HUES6 (cell line): ENCODE measurements at regions not wholly inside any gene's neighbourhood (a gene's known extent, or its start where the extent isn't known, plus 50 kb on each side); places are given as distances from the start of the nearest gene placed in this dataset.

Source experiments
- H3K27ac ChIP-seq: 2 replicates; pipeline ENCODE4 v1.7.0; 2013; ENCODE audit warnings: low read depth, mild to moderate bottlenecking, low read length, inconsistent platforms
- H3K27me3 ChIP-seq: 2 replicates; pipeline ENCODE4 v1.6.1; 2013; ENCODE audit warnings: low read length; ENCODE audit not compliant: control insufficient read depth, insufficient read depth
- H3K36me3 ChIP-seq: 2 replicates; pipeline ENCODE4 v1.6.1; 2013; ENCODE audit warnings: low read length; ENCODE audit not compliant: control insufficient read depth, insufficient read depth
- H3K4me1 ChIP-seq: 2 replicates; pipeline ENCODE4 v1.6.1; 2013; ENCODE audit warnings: low read length; ENCODE audit not compliant: control insufficient read depth, insufficient read depth
- H3K4me3 ChIP-seq: 2 replicates; pipeline ENCODE4 v1.5.1; 2013; ENCODE audit warnings: low read depth, low read length
- H3K9ac ChIP-seq: one replicate; pipeline ENCODE4 v1.6.1; 2013; ENCODE audit warnings: mild to moderate bottlenecking, low read length
- H3K9me3 ChIP-seq: 2 replicates; pipeline ENCODE4 v1.6.1; 2013; ENCODE audit warnings: low read depth, low read length; ENCODE audit not compliant: control insufficient read depth, insufficient read depth

- H3K27ac ChIP-seq = no peak overlapping the region
- no peaks in the 10 kb centered on the region for H3K36me3 ChIP-seq
- no peak overlapping the region for H3K9ac ChIP-seq
- H3K4me1 ChIP-seq = peaks cover 9% of the 10 kb centered on the region
- no peak overlapping the region for H3K4me3 ChIP-seq
- H3K27me3 ChIP-seq = no peaks in the 10 kb centered on the region
- no peaks in the 10 kb centered on the region for H3K9me3 ChIP-seq
Measured at GRCh38 chr3:168475704-168476103, 380.0 kb upstream of the GOLIM4 start.

- Histone ChIP-seq H3K4me3 (no peak overlapping the region), H3K36me3 (no peaks in the 10 kb centered on the region), H3K9me3 (no peaks in the 10 kb centered on the region), H3K4me1 (peaks cover 9% of the 10 kb centered on the region), H3K27ac (no peak overlapping the region), H3K9ac (no peak overlapping the region), H3K27me3 (no peaks in the 10 kb centered on the region)
Measured at GRCh38 chr3:168473334-168473890, 377.7 kb upstream of the GOLIM4 start.

- Histone ChIP-seq H3K9ac (no peak overlapping the region), H3K4me3 (no peak overlapping the region), H3K36me3 (no peaks in the 10 kb centered on the region), H3K27ac (no peak overlapping the region), H3K4me1 (peaks cover 9% of the 10 kb centered on the region), H3K27me3 (no peaks in the 10 kb centered on the region), H3K9me3 (no peaks in the 10 kb centered on the region)
Measured at GRCh38 chr3:168472783-168473182, 377.1 kb upstream of the GOLIM4 start.

GRCh38 chr3:168470380-168470779 lies 374.7 kb upstream of the GOLIM4 start:
- no peaks in the 10 kb centered on the region; the same call in 1 of the 2 replicates for H3K9me3 ChIP-seq
- no peak overlapping the region for H3K9ac ChIP-seq
- peaks cover 9% of the 10 kb centered on the region for H3K4me1 ChIP-seq
- H3K27ac ChIP-seq = no peak overlapping the region
- H3K4me3 ChIP-seq = no peak overlapping the region
- no peaks in the 10 kb centered on the region for H3K36me3 ChIP-seq
- H3K27me3 ChIP-seq = no peaks in the 10 kb centered on the region

GRCh38 chr3:168469436-168469835 lies 373.7 kb upstream of the GOLIM4 start:
- Histone ChIP-seq H3K27ac (no peak overlapping the region), H3K9ac (no peak overlapping the region), H3K27me3 (no peaks in the 10 kb centered on the region), H3K9me3 (no peaks in the 10 kb centered on the region; the same call in 1 of the 2 replicates), H3K4me3 (no peak overlapping the region), H3K36me3 (no peaks in the 10 kb centered on the region), H3K4me1 (peaks cover 9% of the 10 kb centered on the region)

GRCh38 chr3:168467115-168467714 lies 371.5 kb upstream of the GOLIM4 start:
- no peak overlapping the region for H3K27ac ChIP-seq

GRCh38 chr3:168461793-168462192 lies 366.1 kb upstream of the GOLIM4 start:
- Histone ChIP-seq H3K4me3 (no peak overlapping the region), H3K4me1 (no peaks in the 10 kb centered on the region; the same call in 1 of the 2 replicates), H3K36me3 (no peaks in the 10 kb centered on the region), H3K9me3 (peaks cover 7% of the 10 kb centered on the region; the same call in 1 of the 2 replicates), H3K9ac (no peak overlapping the region), H3K27me3 (no peaks in the 10 kb centered on the region), H3K27ac (no peak overlapping the region)

More at GRCh38 chr3:168467115-168467714, 371.5 kb upstream of the GOLIM4 start:
- Histone ChIP-seq H3K27me3 (no peaks in the 10 kb centered on the region), H3K4me3 (no peak overlapping the region), H3K9me3 (no peaks in the 10 kb centered on the region; the same call in 1 of the 2 replicates), H3K9ac (no peak overlapping the region), H3K4me1 (no peaks in the 10 kb centered on the region; the same call in 1 of the 2 replicates), H3K36me3 (no peaks in the 10 kb centered on the region)

- H3K27me3 ChIP-seq = no peaks in the 10 kb centered on the region
- H3K9me3 ChIP-seq = peaks cover 7% of the 10 kb centered on the region; the same call in 1 of the 2 replicates
- no peak overlapping the region for H3K9ac ChIP-seq
- H3K4me3 ChIP-seq = no peak overlapping the region
- H3K36me3 ChIP-seq = no peaks in the 10 kb centered on the region
- H3K27ac ChIP-seq = no peak overlapping the region
- H3K4me1 ChIP-seq = no peaks in the 10 kb centered on the region; the same call in 1 of the 2 replicates
Measured at GRCh38 chr3:168459226-168459784, 363.6 kb upstream of the GOLIM4 start.

GRCh38 chr3:168457954-168458539 lies 362.3 kb upstream of the GOLIM4 start:
- H3K36me3 ChIP-seq = no peaks in the 10 kb centered on the region
- H3K27me3 ChIP-seq = no peaks in the 10 kb centered on the region
- peaks cover 7% of the 10 kb centered on the region; the same call in 1 of the 2 replicates for H3K9me3 ChIP-seq
- no peak overlapping the region for H3K27ac ChIP-seq
- H3K4me1 ChIP-seq = no peaks in the 10 kb centered on the region
- H3K9ac ChIP-seq = no peak overlapping the region
- no peak overlapping the region for H3K4me3 ChIP-seq

GRCh38 chr3:168455814-168456213 lies 360.1 kb upstream of the GOLIM4 start:
- H3K9ac ChIP-seq = no peak overlapping the region
- H3K4me3 ChIP-seq = no peak overlapping the region
- no peaks in the 10 kb centered on the region for H3K36me3 ChIP-seq
- no peaks in the 10 kb centered on the region for H3K4me1 ChIP-seq
- H3K27ac ChIP-seq = no peak overlapping the region
- H3K9me3 ChIP-seq = 0 out of 2 replicates have a peak, but pooled peaks cover under 1% of the 10 kb centered on the region
- no peaks in the 10 kb centered on the region for H3K27me3 ChIP-seq

GRCh38 chr3:168453623-168454022 lies 357.9 kb upstream of the GOLIM4 start:
- Histone ChIP-seq H3K27ac (no peak overlapping the region), H3K4me1 (no peaks in the 10 kb centered on the region), H3K9ac (no peak overlapping the region), H3K4me3 (no peak overlapping the region), H3K36me3 (no peaks in the 10 kb centered on the region), H3K27me3 (no peaks in the 10 kb centered on the region), H3K9me3 (no peaks in the 10 kb centered on the region)
